ENCODE measurements at regions not wholly inside any gene's neighbourhood (a gene's known extent, or its start where the extent isn't known, plus 50 kb on each side); places are given as distances from the start of the nearest gene placed in this dataset.

GRCh38 chr11:81895258-81895657 is 838.4 kb downstream of the FAM181B start:
- Mint-ChIP-seq H3K9me3 (peaks cover 2 to 4% of the 10 kb centered on the region in 2 donors), H3K4me3 (no peak overlapping the region), H3K4me1 (no peaks in the 10 kb centered on the region), H3K36me3 (no peaks in the 10 kb centered on the region), H3K27me3 (no peaks in the 10 kb centered on the region), H3K27ac (no peak overlapping the region)
- no peak for ATAC-seq (replicated peaks)
- no peak for DNase-seq

GRCh38 chr11:81892770-81893635 is 840.7 kb downstream of the FAM181B start:
- no peak for DNase-seq
- no peaks in the 10 kb centered on the region for H3K27me3 Mint-ChIP-seq
- no peak overlapping the region for H3K27ac Mint-ChIP-seq
- no peaks in the 10 kb centered on the region for H3K4me1 Mint-ChIP-seq
- H3K9me3 Mint-ChIP-seq: peaks cover 3 to 4% of the 10 kb centered on the region in 2 donors
- no peak overlapping the region for H3K4me3 Mint-ChIP-seq
- H3K36me3 Mint-ChIP-seq: peaks cover 0 to 2% of the 10 kb centered on the region in 2 donors
- ATAC-seq (replicated peaks): no peak

- Mint-ChIP-seq H3K36me3 (peaks cover 0 to 2% of the 10 kb centered on the region in 2 donors), H3K4me1 (no peaks in the 10 kb centered on the region), H3K9me3 (peaks cover 4% of the 10 kb centered on the region in 2 donors), H3K4me3 (no peak overlapping the region), H3K27me3 (no peaks in the 10 kb centered on the region), H3K27ac (no peak overlapping the region)
- ATAC-seq (replicated peaks) (no peak), DNase-seq (no peak)
Measured at GRCh38 chr11:81888391-81888790, 845.3 kb downstream of the FAM181B start.

- H3K4me3 Mint-ChIP-seq: no peak overlapping the region
- peaks cover 0 to 2% of the 10 kb centered on the region in 2 donors for H3K36me3 Mint-ChIP-seq
- DNase-seq (no peak), ATAC-seq (replicated peaks) (no peak)
- no peak overlapping the region for H3K27ac Mint-ChIP-seq
- H3K27me3 Mint-ChIP-seq: peaks cover 0 to under 1% of the 10 kb centered on the region in 2 donors
- H3K4me1 Mint-ChIP-seq: no peaks in the 10 kb centered on the region
- H3K9me3 Mint-ChIP-seq: peaks cover 4% of the 10 kb centered on the region in 2 donors
Measured at GRCh38 chr11:81887671-81888070, 846.0 kb downstream of the FAM181B start.

- DNase-seq: no peak
- Mint-ChIP-seq H3K36me3 (peaks cover 0 to 2% of the 10 kb centered on the region in 2 donors), H3K4me3 (no peak overlapping the region), H3K4me1 (no peaks in the 10 kb centered on the region), H3K9me3 (peaks cover 0 to 3% of the 10 kb centered on the region in 2 donors), H3K27me3 (peaks cover 0 to 4% of the 10 kb centered on the region in 2 donors), H3K27ac (no peak overlapping the region)
- ATAC-seq (replicated peaks): no peak
Measured at GRCh38 chr11:81886406-81887075, 847.1 kb downstream of the FAM181B start.

GRCh38 chr11:81874635-81875034 is 859.0 kb downstream of the FAM181B start:
- H3K36me3 Mint-ChIP-seq: no peaks in the 10 kb centered on the region
- DNase-seq (no peak), ATAC-seq (replicated peaks) (no peak)
- H3K27me3 Mint-ChIP-seq: no peaks in the 10 kb centered on the region
- H3K4me3 Mint-ChIP-seq: no peak overlapping the region
- no peaks in the 10 kb centered on the region for H3K9me3 Mint-ChIP-seq
- H3K27ac Mint-ChIP-seq: no peak overlapping the region
- peaks cover 8 to 30% of the 10 kb centered on the region in 2 donors for H3K4me1 Mint-ChIP-seq

GRCh38 chr11:81870815-81871214 is 862.8 kb downstream of the FAM181B start:
- Mint-ChIP-seq H3K36me3 (peaks cover 2 to 4% of the 10 kb centered on the region in 2 donors), H3K27ac (no peak overlapping the region), H3K4me1 (peaks cover 17 to 42% of the 10 kb centered on the region in 2 donors), H3K9me3 (peaks cover 4 to 5% of the 10 kb centered on the region in 2 donors), H3K4me3 (no peak overlapping the region), H3K27me3 (no peaks in the 10 kb centered on the region)
- no peak for DNase-seq
- no peak for ATAC-seq (replicated peaks)

- ATAC-seq (replicated peaks): peak; percentile 60 to 61
- Mint-ChIP-seq H3K4me1 (peaks cover 17 to 36% of the 10 kb centered on the region in 2 donors), H3K36me3 (peaks cover 2 to 4% of the 10 kb centered on the region in 2 donors), H3K9me3 (peaks cover 4 to 5% of the 10 kb centered on the region in 2 donors), H3K27me3 (no peaks in the 10 kb centered on the region), H3K4me3 (peak overlapping the region; percentile 75 to 77), H3K27ac (peak overlapping the region; percentile 28)
- no peak for DNase-seq
Measured at GRCh38 chr11:81870066-81870412, 863.6 kb downstream of the FAM181B start.

GRCh38 chr11:81869351-81870065 is 864.2 kb downstream of the FAM181B start:
- peak overlapping the region; percentile 75 to 77 for H3K4me3 Mint-ChIP-seq
- peaks cover 17 to 31% of the 10 kb centered on the region in 2 donors for H3K4me1 Mint-ChIP-seq
- DNase-seq: peak; percentile 78
- peaks cover 4 to 5% of the 10 kb centered on the region in 2 donors for H3K9me3 Mint-ChIP-seq
- peaks cover 2 to 4% of the 10 kb centered on the region in 2 donors for H3K36me3 Mint-ChIP-seq
- no peaks in the 10 kb centered on the region for H3K27me3 Mint-ChIP-seq
- peak overlapping the region; percentile 76 for H3K27ac Mint-ChIP-seq
- peak; percentile 95 to 96 for ATAC-seq (replicated peaks)

GRCh38 chr11:81866896-81867295 is 866.8 kb downstream of the FAM181B start:
- no peak for ATAC-seq (replicated peaks)
- H3K27me3 Mint-ChIP-seq: peaks cover 0 to 6% of the 10 kb centered on the region in 2 donors
- no peak overlapping the region for H3K27ac Mint-ChIP-seq
- H3K36me3 Mint-ChIP-seq: peaks cover 2 to 4% of the 10 kb centered on the region in 2 donors
- no peak for DNase-seq
- peaks cover 14 to 25% of the 10 kb centered on the region in 2 donors for H3K4me1 Mint-ChIP-seq
- H3K9me3 Mint-ChIP-seq: peaks cover 4 to 7% of the 10 kb centered on the region in 2 donors
- no peak overlapping the region for H3K4me3 Mint-ChIP-seq

- Mint-ChIP-seq H3K27me3 (no peaks in the 10 kb centered on the region), H3K4me3 (no peak overlapping the region), H3K4me1 (no peaks in the 10 kb centered on the region), H3K27ac (no peak overlapping the region), H3K9me3 (peaks cover 0 to 4% of the 10 kb centered on the region in 2 donors), H3K36me3 (no peaks in the 10 kb centered on the region)
- DNase-seq (no peak), ATAC-seq (replicated peaks) (no peak)
Measured at GRCh38 chr11:81857386-81857785, 876.3 kb downstream of the FAM181B start.

GRCh38 chr11:81853791-81854190 is 879.9 kb downstream of the FAM181B start:
- Mint-ChIP-seq H3K27ac (no peak overlapping the region), H3K9me3 (no peaks in the 10 kb centered on the region), H3K36me3 (no peaks in the 10 kb centered on the region), H3K27me3 (no peaks in the 10 kb centered on the region), H3K4me1 (no peaks in the 10 kb centered on the region), H3K4me3 (no peak overlapping the region)
- ATAC-seq (replicated peaks): no peak
- DNase-seq: no peak

GRCh38 chr11:81852896-81853295 is 880.8 kb downstream of the FAM181B start:
- ATAC-seq (replicated peaks): no peak

GRCh38 chr11:81840380-81840779 is 893.3 kb downstream of the FAM181B start:
- no peak for ATAC-seq (replicated peaks)
- DNase-seq: no peak
- Mint-ChIP-seq H3K4me1 (no peaks in the 10 kb centered on the region), H3K27me3 (no peaks in the 10 kb centered on the region), H3K27ac (no peak overlapping the region), H3K36me3 (no peaks in the 10 kb centered on the region), H3K9me3 (peaks cover 0 to 4% of the 10 kb centered on the region in 2 donors), H3K4me3 (no peak overlapping the region)

More at GRCh38 chr11:81852896-81853295, 880.8 kb downstream of the FAM181B start:
- Mint-ChIP-seq H3K9me3 (no peaks in the 10 kb centered on the region), H3K4me1 (no peaks in the 10 kb centered on the region), H3K27me3 (no peaks in the 10 kb centered on the region), H3K27ac (no peak overlapping the region), H3K4me3 (no peak overlapping the region), H3K36me3 (no peaks in the 10 kb centered on the region)
- DNase-seq: no peak

Data from stimulated activated naive B cell treated with anti-CD40 and anti-IgM and Interleukin-4, amounts not matched to agents 10 μg/mL and 1 μg/mL and 100 μg/mL, for 72 hours (primary cell).